ENCODE measurements at regions not wholly inside any gene's neighbourhood (a gene's known extent, or its start where the extent isn't known, plus 50 kb on each side); places are given as distances from the start of the nearest gene placed in this dataset.

DNA sequence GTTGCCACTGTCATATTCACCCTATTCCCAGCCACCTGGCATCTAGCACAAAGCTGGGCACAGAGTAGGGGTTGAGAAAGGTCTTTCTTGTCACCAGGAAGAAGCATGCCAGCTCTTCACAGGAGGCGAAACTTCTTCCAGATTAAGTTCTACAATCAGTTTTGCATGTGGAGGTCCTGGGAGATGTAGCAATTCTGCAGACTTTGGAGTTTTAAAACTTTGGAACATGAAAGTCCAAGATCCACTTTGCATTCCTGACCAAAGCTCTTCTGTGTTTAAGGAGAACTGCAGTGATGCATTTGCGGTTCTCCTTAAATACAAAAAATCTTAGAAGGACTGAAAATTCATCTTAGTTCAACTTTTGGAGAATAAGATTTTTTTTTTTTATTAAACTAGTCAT lies 258.5 kb upstream of the USP24 start:
- H3K9me3 Mint-ChIP-seq = no peaks in the 10 kb centered on the region

More for the DNA sequence above, 258.5 kb upstream of the USP24 start:
- H3K23ac ChIP-seq (ENCODE audit: insufficient read length, low read depth, low read length) = no peak overlapping the region
- Mint-ChIP-seq H3K36me3 (ENCODE audit: insufficient read depth in 1 of 3, low read depth in 3 of 3) (no peaks in the 10 kb centered on the region), H3K4me1 (peaks cover 8 to 9% of the 10 kb centered on the region in 2 experiments), H3K27ac (no peak overlapping the region), H3K27me3 (ENCODE audit: low read depth) (no peaks in the 10 kb centered on the region), H3K4me3 (no peak overlapping the region)
- H4K5ac ChIP-seq (ENCODE audit: insufficient read length, low read depth, low read length) = no peak overlapping the region
- H3K9me3 ChIP-seq (ENCODE audit: control insufficient read depth, low read depth, low read length) = no peaks in the 10 kb centered on the region
- no peaks in the 10 kb centered on the region for H3K27me3 ChIP-seq (ENCODE audit: insufficient read depth, low read length)
- no peak overlapping the region for H3K18ac ChIP-seq (ENCODE audit: insufficient read length, low read depth, low read length)
- H3K23me2 ChIP-seq (ENCODE audit: insufficient read length, low read depth, low read length, poor library complexity, severe bottlenecking) = no peaks in the 10 kb centered on the region
- H3K4ac ChIP-seq (ENCODE audit: low read depth, low read length) = no peak overlapping the region
- H3T11ph ChIP-seq (ENCODE audit: low read length) = no peak overlapping the region
- H2AFZ ChIP-seq (ENCODE audit: low read length) = no peak overlapping the region
- H4K91ac ChIP-seq (ENCODE audit: insufficient read length, low read depth, low read length) = no peak overlapping the region
- TF ChIP-seq, protein P1, sequence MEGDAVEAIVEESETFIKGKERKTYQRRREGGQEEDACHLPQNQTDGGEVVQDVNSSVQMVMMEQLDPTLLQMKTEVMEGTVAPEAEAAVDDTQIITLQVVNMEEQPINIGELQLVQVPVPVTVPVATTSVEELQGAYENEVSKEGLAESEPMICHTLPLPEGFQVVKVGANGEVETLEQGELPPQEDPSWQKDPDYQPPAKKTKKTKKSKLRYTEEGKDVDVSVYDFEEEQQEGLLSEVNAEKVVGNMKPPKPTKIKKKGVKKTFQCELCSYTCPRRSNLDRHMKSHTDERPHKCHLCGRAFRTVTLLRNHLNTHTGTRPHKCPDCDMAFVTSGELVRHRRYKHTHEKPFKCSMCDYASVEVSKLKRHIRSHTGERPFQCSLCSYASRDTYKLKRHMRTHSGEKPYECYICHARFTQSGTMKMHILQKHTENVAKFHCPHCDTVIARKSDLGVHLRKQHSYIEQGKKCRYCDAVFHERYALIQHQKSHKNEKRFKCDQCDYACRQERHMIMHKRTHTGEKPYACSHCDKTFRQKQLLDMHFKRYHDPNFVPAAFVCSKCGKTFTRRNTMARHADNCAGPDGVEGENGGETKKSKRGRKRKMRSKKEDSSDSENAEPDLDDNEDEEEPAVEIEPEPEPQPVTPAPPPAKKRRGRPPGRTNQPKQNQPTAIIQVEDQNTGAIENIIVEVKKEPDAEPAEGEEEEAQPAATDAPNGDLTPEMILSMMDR (conservative IDR thresholded peaks at IDR 0.05) = no peak
- no peak overlapping the region for H4K8ac ChIP-seq (replicated peaks; ENCODE audit: insufficient read length, low read depth, low read length)
- H4K20me1 ChIP-seq (ENCODE audit: control insufficient read depth, insufficient read depth, insufficient read length) = no peaks in the 10 kb centered on the region
- no peak overlapping the region for H2BK12ac ChIP-seq (ENCODE audit: insufficient read length, low read depth, low read length)
- H2BK20ac ChIP-seq (ENCODE audit: low read depth, low read length, poor library complexity, severe bottlenecking) = no peak overlapping the region
- no peak overlapping the region for H3K27ac ChIP-seq (ENCODE audit: insufficient read length, low read depth, low read length)
- H3K4me2 ChIP-seq (ENCODE audit: insufficient read depth, insufficient read length, low read length) = no peak overlapping the region
- no peak overlapping the region for H2BK15ac ChIP-seq (ENCODE audit: low read depth, low read length)
- H3K14ac ChIP-seq (ENCODE audit: insufficient read depth, low read length) = no peak overlapping the region
- H3K79me2 ChIP-seq (ENCODE audit: insufficient read depth, low read length) = no peaks in the 10 kb centered on the region
- no peak overlapping the region for H3K56ac ChIP-seq (ENCODE audit: insufficient read length, low read depth, low read length)
- WGBS (ENCODE audit: extremely low coverage, insufficient read length, low lambda C conversion rate) = no CpG with 5 or more reads among the region's 2 CpGs
- H2AK5ac ChIP-seq (ENCODE audit: insufficient read length, low read length) = no peak overlapping the region
- H2BK5ac ChIP-seq (ENCODE audit: insufficient read length, low read length) = no peak overlapping the region
- no peaks in the 10 kb centered on the region for H3K79me1 ChIP-seq (ENCODE audit: insufficient read depth, low read depth, low read length, poor library complexity, severe bottlenecking)
- H2BK120ac ChIP-seq (ENCODE audit: low read depth, low read length, poor library complexity, severe bottlenecking) = no peak overlapping the region
- H3K4me1 ChIP-seq (ENCODE audit: insufficient read depth, low read length) = no peaks in the 10 kb centered on the region
- no peak overlapping the region for H3K9ac ChIP-seq (ENCODE audit: extremely low read depth, insufficient read length, low read length)
- no peak for DNase-seq

Measured in H9 (cell line).